Neural cell (in vitro differentiated cells): ENCODE measurements at regions not wholly inside any gene's neighbourhood (a gene's known extent, or its start where the extent isn't known, plus 50 kb on each side); places are given as distances from the start of the nearest gene placed in this dataset.

Experiments used
- CTCF ChIP-seq: fragments of 450-650 bp; IDR thresholded peaks from 2 replicates; pipeline ENCODE4 v1.5.1; 2014; ENCODE audit warnings: antibody characterized with exemption, mild to moderate bottlenecking, moderate library complexity; ENCODE audit not compliant: poor library complexity, severe bottlenecking
- EP300 ChIP-seq: fragments of 450-650 bp; conservative IDR thresholded peaks from 2 replicates; pipeline ENCODE4 v1.6.1; 2014; ENCODE audit warnings: antibody characterized with exemption, mild to moderate bottlenecking, moderate library complexity; ENCODE audit not compliant: poor library complexity, severe bottlenecking
- EZH2 ChIP-seq: fragments of 200-600, 300-800 bp; shearing (Covaris generic), sonication (generic); IDR thresholded peaks from 2 replicates; pipeline ENCODE4 v1.6.1; 2014; ENCODE audit warnings: antibody characterized with exemption, low read length, borderline replicate concordance, mild to moderate bottlenecking; ENCODE audit not compliant: insufficient read depth, poor library complexity, severe bottlenecking
- MXI1 ChIP-seq: fragments of 450-650 bp; conservative IDR thresholded peaks from 2 replicates; pipeline ENCODE4 v1.6.1; 2014; ENCODE audit warnings: antibody characterized with exemption, mild to moderate bottlenecking; ENCODE audit not compliant: poor library complexity, severe bottlenecking
- POLR2AphosphoS5 ChIP-seq: IDR thresholded peaks from 2 replicates; pipeline ENCODE4 v1.6.1; 2012
- RAD21 ChIP-seq: fragments of 450-650 bp; conservative IDR thresholded peaks from 2 replicates; pipeline ENCODE4 v1.6.1; 2014; ENCODE audit warnings: antibody characterized with exemption, mild to moderate bottlenecking, moderate library complexity
- REST ChIP-seq: IDR thresholded peaks from 2 replicates; pipeline ENCODE4 v1.6.1; 2012; ENCODE audit warnings: borderline replicate concordance
- SMC3 ChIP-seq: fragments of 450-650 bp; conservative IDR thresholded peaks from 2 replicates; pipeline ENCODE4 v1.6.1; 2014; ENCODE audit warnings: antibody characterized with exemption, mild to moderate bottlenecking, moderate library complexity; ENCODE audit not compliant: poor library complexity
- TAF1 ChIP-seq: IDR thresholded peaks from 2 replicates; pipeline ENCODE4 v1.6.1; 2012; ENCODE audit warnings: low read depth

GRCh38 chr20:39879296-39879695 lies 809.7 kb downstream of the MAFB start:
- TF ChIP-seq CTCF: no peak
- no peak for TF ChIP-seq EP300
- no peak for TF ChIP-seq EZH2
- no peak for TF ChIP-seq REST
- no peak for TF ChIP-seq POLR2AphosphoS5
- no peak for TF ChIP-seq MXI1
- TF ChIP-seq TAF1: no peak
- TF ChIP-seq RAD21: no peak
- TF ChIP-seq SMC3: no peak
